NK-92 treated with Interleukin-12 subunit alpha and Interleukin-12 subunit beta, amount 100 ng/mL, for 24 hours (cell line): ENCODE measurements at regions not wholly inside any gene's neighbourhood (a gene's known extent, or its start where the extent isn't known, plus 50 kb on each side); places are given as distances from the start of the nearest gene placed in this dataset.
A peak's percentile ranks its signal among the peaks of the same experiment; 100 is the strongest.

Source experiments
- DNase-seq: peaks from one replicate; lab custom pipeline; 2025; lab: John Stamatoyannopoulos, UW

DNA sequence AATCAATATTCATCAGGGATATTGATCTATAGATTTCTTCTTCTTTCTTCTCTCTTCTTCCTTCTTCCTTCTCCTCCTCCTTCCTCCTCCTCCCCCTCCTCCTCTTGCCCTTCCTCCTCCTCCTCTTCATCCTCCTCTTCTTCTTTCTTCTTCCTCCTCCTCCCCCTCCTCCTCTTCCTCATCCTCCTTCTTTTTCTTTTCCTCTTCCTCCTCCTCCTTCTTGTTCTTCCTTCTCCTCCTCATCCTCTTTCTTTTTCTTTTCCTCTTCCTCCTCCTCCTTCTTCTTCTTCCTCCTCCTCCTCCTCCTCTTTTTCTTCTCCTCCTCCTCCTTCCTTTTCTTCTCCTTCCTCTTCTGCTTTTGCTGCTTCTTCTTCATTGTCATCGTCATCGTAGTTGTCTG lies 52.4 kb upstream of the SERINC1 start:
- no peak for DNase-seq

DNA sequence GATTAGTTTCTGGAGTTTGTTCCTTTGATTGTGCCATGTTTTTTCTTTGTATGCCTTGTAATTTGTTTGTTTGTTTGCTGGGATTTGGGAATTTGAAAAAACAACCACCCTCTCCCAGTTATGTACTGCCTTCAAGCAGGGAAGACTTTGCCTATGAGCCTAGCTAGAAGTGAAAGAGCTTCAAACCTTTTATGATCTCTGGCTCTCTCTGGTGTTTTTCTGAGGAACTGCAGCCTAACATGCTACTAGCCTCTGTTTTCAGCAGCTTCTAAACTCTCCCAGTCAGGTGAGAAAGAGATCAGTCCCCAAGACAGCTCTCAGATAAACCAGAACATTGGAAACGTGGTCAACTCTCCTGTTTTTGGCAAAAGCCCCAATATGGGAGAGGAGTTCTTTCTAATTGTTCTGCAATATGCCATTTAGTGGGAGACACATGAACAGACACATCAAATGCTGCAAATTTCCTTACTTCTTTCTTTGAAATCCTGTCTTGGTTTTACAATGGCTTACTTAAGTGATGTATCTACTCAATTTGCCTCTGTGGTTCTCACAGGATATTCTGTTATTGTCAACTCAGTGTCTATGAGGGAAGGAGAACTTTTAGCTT lies 58.9 kb upstream of the SERINC1 start:
- DNase-seq, result peak; percentile 13

DNA sequence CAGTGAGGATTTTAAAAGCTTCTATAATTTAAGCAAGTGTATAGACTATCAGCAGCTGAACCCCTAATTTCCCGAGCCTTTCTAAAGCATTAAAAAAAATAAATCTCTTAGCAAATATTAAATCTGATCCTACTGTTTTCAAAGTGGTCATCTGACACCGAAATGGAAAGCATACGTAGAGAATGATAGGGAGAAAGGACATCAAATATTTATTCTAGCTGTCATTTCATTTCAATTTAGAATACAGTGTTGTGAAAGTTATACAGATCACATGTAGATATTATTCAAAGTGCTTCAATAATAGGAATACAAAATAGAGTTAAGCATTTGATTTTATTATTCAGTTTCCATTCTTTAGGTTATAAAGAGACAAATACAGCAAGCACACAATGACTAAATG lies 61.9 kb upstream of the PKIB start:
- DNase-seq, result no peak

GRCh38 chr6:122548820-122549219 lies 61.4 kb upstream of the PKIB start:
- no peak for DNase-seq

DNA sequence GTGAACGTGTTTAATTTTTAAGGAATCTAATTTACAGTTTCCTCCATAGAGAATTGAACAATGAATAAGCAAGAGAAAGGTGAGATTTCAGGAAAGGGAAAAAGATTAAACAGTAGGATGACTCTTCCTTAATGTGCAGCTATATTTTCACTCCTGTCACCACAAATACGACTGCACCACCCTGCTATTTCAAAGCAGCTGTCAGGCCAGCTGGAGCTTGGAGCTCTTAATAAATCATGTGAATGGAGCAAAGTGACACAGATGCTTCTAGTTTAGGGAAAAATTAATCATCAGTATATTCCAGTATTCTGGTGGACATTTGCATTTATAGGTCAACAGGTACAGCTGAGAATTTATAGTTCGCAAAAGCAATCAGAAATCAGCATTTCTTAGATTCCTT lies 56.5 kb upstream of the PKIB start:
- no peak for DNase-seq

- no peak for DNase-seq
Measured at GRCh38 chr6:122555561-122555960, 54.6 kb upstream of the PKIB start.

GRCh38 chr6:122558080-122558479 lies 52.1 kb upstream of the PKIB start:
- no peak for DNase-seq
